Cerebellar cortex (tissue), 1 donor: ENCODE measurements at regions not wholly inside any gene's neighbourhood (a gene's known extent, or its start where the extent isn't known, plus 50 kb on each side); places are given as distances from the start of the nearest gene placed in this dataset.
"Not testable (repeated sequence)": the region's sequence is repeated elsewhere in the genome, so short reads cannot be mapped to it uniquely, and the experiment has no call there.

Experiments
- DNase-seq: peaks from one replicate; pipeline ENCODE4 v3.0.0-alpha.2; 2015; ENCODE audit warnings: low spot score

- DNase-seq, result not testable (repeated sequence)
These were observed 57.6 kb upstream of the BOLA1 start for GRCh38 chr1:149841597-149842238.

- DNase-seq, result not testable (repeated sequence)
These were observed 56.8 kb upstream of the BOLA1 start for GRCh38 chr1:149842458-149843064.

- DNase-seq, result peak; percentile 28
These were observed 55.8 kb upstream of the BOLA1 start for GRCh38 chr1:149843431-149844041.

GRCh38 chr1:149844101-149844500 lies 55.3 kb upstream of the BOLA1 start:
- peak; percentile 9 for DNase-seq

GRCh38 chr1:149844650-149845255 lies 54.6 kb upstream of the BOLA1 start:
- DNase-seq, result peak; percentile 9

GRCh38 chr1:149845416-149845815 lies 54.0 kb upstream of the BOLA1 start:
- peak; percentile 30 for DNase-seq

- no peak for DNase-seq
These were observed 53.3 kb upstream of the BOLA1 start for GRCh38 chr1:149846042-149846441.

- peak; percentile 9 for DNase-seq
These were observed 52.5 kb upstream of the BOLA1 start for GRCh38 chr1:149846593-149847466.

GRCh38 chr1:149848340-149849110 lies 50.8 kb upstream of the BOLA1 start:
- peak; percentile 39 for DNase-seq

GRCh38 chr1:149849111-149849946 lies 50.0 kb upstream of the BOLA1 start:
- peak; percentile 15 for DNase-seq
